ENCODE measurements at regions not wholly inside any gene's neighbourhood (a gene's known extent, or its start where the extent isn't known, plus 50 kb on each side); places are given as distances from the start of the nearest gene placed in this dataset.

GRCh38 chr5:107735558-107735957, 64.8 kb upstream of the EFNA5 start:
- Mint-ChIP-seq H3K27me3 (ENCODE audit: low read depth in 3 of 3) (no peaks in the 10 kb centered on the region), H3K36me3 (no peaks in the 10 kb centered on the region), H3K4me3 (no peak overlapping the region), H3K4me1 (no peaks in the 10 kb centered on the region), H3K9me3 (peaks cover 0 to 7% (median 0%) of the 10 kb centered on the region in 7 donors), H3K27ac (no peak overlapping the region)
- no peak overlapping the region for H3K27ac ChIP-seq (ENCODE audit: low read depth in 1 of 2, low read length in 2 of 2)
- peaks cover 0 to 6% of the 10 kb centered on the region in 2 donors for H3K9me3 ChIP-seq (replicated peaks in 1 of 2; ENCODE audit: control insufficient read depth in 1 of 2, insufficient read depth in 1 of 2, low read length in 2 of 2)
- no peak overlapping the region for H3K4me2 ChIP-seq (replicated peaks; ENCODE audit: extremely low read depth, low read length, poor library complexity, severe bottlenecking)
- TF ChIP-seq CTCF (IDR thresholded peaks at IDR 0.05), result no peak
- DNase-seq, result no peak
- no peaks in the 10 kb centered on the region for H4K20me1 ChIP-seq (ENCODE audit: insufficient read depth, low read length)
- no CpG with 5 or more reads among the region's 4 CpGs for WGBS (ENCODE audit: insufficient coverage)
- H3K4me3 ChIP-seq (replicated peaks in 1 of 3; ENCODE audit: low read depth in 2 of 3, low read length in 3 of 3), result no peak overlapping the region
- H2AFZ ChIP-seq (ENCODE audit: insufficient read depth, low read depth, low read length, poor library complexity, severe bottlenecking), result no peak overlapping the region
- H3K9ac ChIP-seq (ENCODE audit: insufficient read depth, low read length, poor library complexity, severe bottlenecking), result no peak overlapping the region
- H3K4me1 ChIP-seq (ENCODE audit: control insufficient read depth in 1 of 2, insufficient read depth in 2 of 2, low read length in 2 of 2), result no peaks in the 10 kb centered on the region
- H3K79me2 ChIP-seq (ENCODE audit: insufficient read depth, low read length), result no peaks in the 10 kb centered on the region
- H3K27me3 ChIP-seq (ENCODE audit: control insufficient read depth in 2 of 2, insufficient read depth in 2 of 2, low read length in 2 of 2), result no peaks in the 10 kb centered on the region
- intact Hi-C loops (cut with micrococcal nuclease), result no loop called here
- H3K36me3 ChIP-seq (replicated peaks in 1 of 2; ENCODE audit: control insufficient read depth in 1 of 2, insufficient read depth in 2 of 2, low read length in 2 of 2), result no peaks in the 10 kb centered on the region

GRCh38 chr5:107726896-107727295, 56.2 kb upstream of the EFNA5 start:
- Histone ChIP-seq H3K4me2 (replicated peaks; ENCODE audit: extremely low read depth, low read length, poor library complexity, severe bottlenecking) (no peak overlapping the region), H3K4me1 (ENCODE audit: control insufficient read depth in 1 of 2, insufficient read depth in 2 of 2, low read length in 2 of 2) (no peaks in the 10 kb centered on the region), H4K20me1 (ENCODE audit: insufficient read depth, low read length) (no peaks in the 10 kb centered on the region), H3K9ac (ENCODE audit: insufficient read depth, low read length, poor library complexity, severe bottlenecking) (no peak overlapping the region), H3K27ac (ENCODE audit: low read depth in 1 of 2, low read length in 2 of 2) (no peak overlapping the region), H3K36me3 (replicated peaks in 1 of 2; ENCODE audit: control insufficient read depth in 1 of 2, insufficient read depth in 2 of 2, low read length in 2 of 2) (no peaks in the 10 kb centered on the region), H3K9me3 (replicated peaks in 1 of 2; ENCODE audit: control insufficient read depth in 1 of 2, insufficient read depth in 1 of 2, low read length in 2 of 2) (peaks cover 5 to 8% of the 10 kb centered on the region in 2 donors), H3K79me2 (ENCODE audit: insufficient read depth, low read length) (no peaks in the 10 kb centered on the region), H2AFZ (ENCODE audit: insufficient read depth, low read depth, low read length, poor library complexity, severe bottlenecking) (no peak overlapping the region), H3K27me3 (ENCODE audit: control insufficient read depth in 2 of 2, insufficient read depth in 2 of 2, low read length in 2 of 2) (no peaks in the 10 kb centered on the region), H3K4me3 (replicated peaks in 1 of 3; ENCODE audit: low read depth in 2 of 3, low read length in 3 of 3) (no peak overlapping the region)
- H3K36me3 Mint-ChIP-seq, result no peaks in the 10 kb centered on the region
- H3K9me3 Mint-ChIP-seq, result peaks cover 1 to 20% (median 10%) of the 10 kb centered on the region in 7 donors
- no peaks in the 10 kb centered on the region for H3K27me3 Mint-ChIP-seq (ENCODE audit: low read depth in 3 of 3)
- 95% methylated on average over 3 of the region's 5 CpGs for WGBS (ENCODE audit: insufficient coverage)
- H3K4me1 Mint-ChIP-seq, result no peaks in the 10 kb centered on the region
- intact Hi-C loops (cut with micrococcal nuclease), result no loop called here
- no peak overlapping the region for H3K27ac Mint-ChIP-seq
- no peak for TF ChIP-seq CTCF (IDR thresholded peaks at IDR 0.05)
- DNase-seq, result no peak
- H3K4me3 Mint-ChIP-seq, result no peak overlapping the region

All from CD14-positive monocyte (primary cell).